ENCODE measurements at regions not wholly inside any gene's neighbourhood (a gene's known extent, or its start where the extent isn't known, plus 50 kb on each side); places are given as distances from the start of the nearest gene placed in this dataset.

- TF ChIP-seq CTCF (IDR thresholded peaks at IDR 0.05; ENCODE audit: extremely low read depth, low read depth, low read length): no peak
- no peak for DNase-seq (ENCODE audit: insufficient read length, low spot score, missing footprints)
- no peaks in the 10 kb centered on the region for H3K9me3 ChIP-seq (ENCODE audit: low read depth, low read length)
- no peaks in the 10 kb centered on the region for H4K20me1 ChIP-seq (ENCODE audit: insufficient read depth, low read length)
- no peaks in the 10 kb centered on the region for H3K27me3 ChIP-seq (ENCODE audit: insufficient read depth, low read length)
- no peaks in the 10 kb centered on the region for H3K4me1 ChIP-seq (ENCODE audit: insufficient read depth, low read length)
- no peak overlapping the region for H3K4me3 ChIP-seq (ENCODE audit: insufficient read depth, low read length)
- H3K4me2 ChIP-seq (ENCODE audit: insufficient read depth, low read length): no peak overlapping the region
- no peaks in the 10 kb centered on the region for H3K36me3 ChIP-seq (ENCODE audit: insufficient read depth, low read length)
- H3K79me2 ChIP-seq (ENCODE audit: insufficient read depth, low read length): no peaks in the 10 kb centered on the region
- H2AFZ ChIP-seq (ENCODE audit: low read length): no peak overlapping the region
- no peak overlapping the region for H3K27ac ChIP-seq (ENCODE audit: low read depth, low read length)
Observed at GRCh38 chr7:23928418-23928775, 218.4 kb downstream of the STK31 start.

- Histone ChIP-seq H2AFZ (ENCODE audit: low read length) (no peak overlapping the region), H3K36me3 (ENCODE audit: insufficient read depth, low read length) (no peaks in the 10 kb centered on the region), H3K4me1 (ENCODE audit: insufficient read depth, low read length) (no peaks in the 10 kb centered on the region), H3K4me3 (ENCODE audit: insufficient read depth, low read length) (no peak overlapping the region), H3K27me3 (ENCODE audit: insufficient read depth, low read length) (no peaks in the 10 kb centered on the region), H4K20me1 (ENCODE audit: insufficient read depth, low read length) (no peaks in the 10 kb centered on the region), H3K4me2 (ENCODE audit: insufficient read depth, low read length) (no peak overlapping the region), H3K79me2 (ENCODE audit: insufficient read depth, low read length) (no peaks in the 10 kb centered on the region), H3K27ac (ENCODE audit: low read depth, low read length) (no peak overlapping the region), H3K9me3 (ENCODE audit: low read depth, low read length) (no peaks in the 10 kb centered on the region)
- no peak for DNase-seq (ENCODE audit: insufficient read length, low spot score, missing footprints)
- no peak for TF ChIP-seq CTCF (IDR thresholded peaks at IDR 0.05; ENCODE audit: extremely low read depth, low read depth, low read length)
Observed at GRCh38 chr7:23930312-23930711, 220.3 kb downstream of the STK31 start.

GRCh38 chr7:23931633-23932032 is 221.6 kb downstream of the STK31 start:
- H3K9me3 ChIP-seq (ENCODE audit: low read depth, low read length): no peaks in the 10 kb centered on the region
- H3K79me2 ChIP-seq (ENCODE audit: insufficient read depth, low read length): no peaks in the 10 kb centered on the region
- DNase-seq (ENCODE audit: insufficient read length, low spot score, missing footprints): no peak
- no peaks in the 10 kb centered on the region for H3K27me3 ChIP-seq (ENCODE audit: insufficient read depth, low read length)
- no peak overlapping the region for H3K4me2 ChIP-seq (ENCODE audit: insufficient read depth, low read length)
- no peaks in the 10 kb centered on the region for H3K36me3 ChIP-seq (ENCODE audit: insufficient read depth, low read length)
- H4K20me1 ChIP-seq (ENCODE audit: insufficient read depth, low read length): no peaks in the 10 kb centered on the region
- no peak overlapping the region for H2AFZ ChIP-seq (ENCODE audit: low read length)
- no peak overlapping the region for H3K4me3 ChIP-seq (ENCODE audit: insufficient read depth, low read length)
- TF ChIP-seq CTCF (IDR thresholded peaks at IDR 0.05; ENCODE audit: extremely low read depth, low read depth, low read length): no peak
- no peaks in the 10 kb centered on the region for H3K4me1 ChIP-seq (ENCODE audit: insufficient read depth, low read length)
- H3K27ac ChIP-seq (ENCODE audit: low read depth, low read length): no peak overlapping the region

- DNase-seq (ENCODE audit: insufficient read length, low spot score, missing footprints): peak; percentile 54
- Histone ChIP-seq H3K4me3 (ENCODE audit: insufficient read depth, low read length) (no peak overlapping the region), H2AFZ (ENCODE audit: low read length) (no peak overlapping the region), H4K20me1 (ENCODE audit: insufficient read depth, low read length) (no peaks in the 10 kb centered on the region), H3K9me3 (ENCODE audit: low read depth, low read length) (no peaks in the 10 kb centered on the region), H3K79me2 (ENCODE audit: insufficient read depth, low read length) (no peaks in the 10 kb centered on the region), H3K36me3 (ENCODE audit: insufficient read depth, low read length) (no peaks in the 10 kb centered on the region), H3K27me3 (ENCODE audit: insufficient read depth, low read length) (no peaks in the 10 kb centered on the region), H3K27ac (ENCODE audit: low read depth, low read length) (no peak overlapping the region), H3K4me1 (ENCODE audit: insufficient read depth, low read length) (no peaks in the 10 kb centered on the region), H3K4me2 (ENCODE audit: insufficient read depth, low read length) (no peak overlapping the region)
- TF ChIP-seq CTCF (IDR thresholded peaks at IDR 0.05; ENCODE audit: extremely low read depth, low read depth, low read length): no peak
Observed at GRCh38 chr7:23938215-23938614, 228.2 kb downstream of the STK31 start.
